T-helper 9 cell (primary cell): ENCODE measurements at regions not wholly inside any gene's neighbourhood (a gene's known extent, or its start where the extent isn't known, plus 50 kb on each side); places are given as distances from the start of the nearest gene placed in this dataset.
"Not testable (repeated sequence)": the region's sequence is repeated elsewhere in the genome, so short reads cannot be mapped to it uniquely, and the experiment has no call there.

ENCODE experiments used
- DNase-seq: peaks from one replicate; pipeline ENCODE4 v3.0.0-alpha.2; 2020

DNA sequence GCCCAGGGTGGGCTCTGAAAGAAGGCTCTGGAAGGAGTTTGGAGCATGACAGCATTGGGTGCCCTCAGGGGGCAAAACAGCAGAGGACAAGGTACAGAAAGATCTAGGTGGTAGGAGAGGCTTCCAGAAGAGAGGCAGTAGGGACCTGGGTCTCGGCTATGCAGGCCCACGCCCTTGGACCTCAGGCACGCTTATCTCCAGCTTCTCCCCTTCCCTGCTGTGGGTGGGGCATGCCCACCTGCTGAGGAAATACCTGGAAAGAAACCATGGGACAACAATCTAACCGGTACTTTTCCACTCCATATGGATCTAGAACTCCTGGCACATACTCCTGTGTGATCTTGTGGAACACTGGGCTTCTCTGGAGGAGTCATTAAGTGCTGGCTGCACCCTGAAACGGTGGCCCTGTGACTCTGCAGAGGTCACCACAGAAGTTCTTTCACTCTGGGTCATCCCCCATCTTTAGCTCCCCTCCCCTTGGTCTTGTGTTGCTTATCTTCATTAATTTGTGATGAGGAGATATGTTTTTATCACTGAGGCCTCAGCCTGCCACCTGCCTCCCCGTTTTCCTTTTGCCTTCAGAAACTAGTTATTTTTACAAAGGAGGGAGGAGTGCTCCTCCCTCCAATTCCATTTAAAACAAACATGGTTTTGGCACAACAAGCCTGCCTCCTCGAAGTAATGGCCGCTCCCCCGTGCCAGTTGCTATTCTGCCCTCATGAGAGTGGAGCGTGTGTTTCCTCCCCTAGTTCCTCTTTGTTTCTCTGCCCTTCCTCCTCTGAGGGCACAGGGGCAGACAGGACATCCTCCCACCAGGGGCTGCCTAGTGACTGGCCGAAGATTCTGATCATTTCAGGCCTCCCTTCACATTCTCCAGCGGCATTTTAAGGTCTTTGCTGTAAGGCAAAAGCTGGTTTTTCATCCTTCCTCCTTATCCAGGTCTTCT is 78.0 kb upstream of the ATP5PO start:
- DNase-seq: no peak

DNA sequence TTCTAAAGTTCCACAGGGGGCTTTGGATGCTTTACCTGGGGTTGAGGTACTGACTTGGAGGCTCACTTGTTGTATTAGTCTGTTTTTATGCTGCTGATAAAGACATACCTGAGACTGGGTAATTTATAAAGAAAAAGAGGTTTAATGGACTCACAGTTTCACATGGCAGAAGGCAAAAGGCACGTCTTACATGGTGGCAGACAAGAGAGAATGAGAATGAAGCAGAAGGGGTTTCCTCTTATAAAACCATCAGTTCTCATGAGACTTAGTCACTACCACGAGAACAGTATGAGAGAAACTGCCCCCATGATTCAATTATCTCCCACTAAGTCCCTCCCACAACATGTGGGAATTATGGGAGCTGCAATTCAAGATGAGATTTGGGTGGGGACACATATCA is 76.8 kb upstream of the ATP5PO start:
- DNase-seq: not testable (repeated sequence)

DNA sequence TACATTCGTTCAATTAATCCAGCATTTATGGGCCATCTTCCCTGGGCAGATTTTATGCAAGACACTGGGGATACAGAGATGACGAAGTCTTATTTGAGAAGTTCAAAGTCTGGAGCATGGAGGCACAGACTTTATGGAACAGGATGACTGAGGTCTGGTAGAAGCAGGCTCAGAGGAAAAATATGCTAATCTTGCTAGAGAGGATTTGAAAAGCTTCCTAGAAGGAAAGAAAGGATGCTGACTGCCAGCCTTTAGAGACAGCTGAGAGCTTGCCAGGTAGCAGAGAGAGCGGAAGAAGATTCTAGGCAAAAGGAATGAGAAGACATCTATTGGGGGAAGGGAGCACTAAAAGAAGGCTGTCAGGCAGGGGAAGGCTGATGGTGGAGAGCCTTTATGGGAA is 75.5 kb upstream of the ATP5PO start:
- no peak for DNase-seq

DNA sequence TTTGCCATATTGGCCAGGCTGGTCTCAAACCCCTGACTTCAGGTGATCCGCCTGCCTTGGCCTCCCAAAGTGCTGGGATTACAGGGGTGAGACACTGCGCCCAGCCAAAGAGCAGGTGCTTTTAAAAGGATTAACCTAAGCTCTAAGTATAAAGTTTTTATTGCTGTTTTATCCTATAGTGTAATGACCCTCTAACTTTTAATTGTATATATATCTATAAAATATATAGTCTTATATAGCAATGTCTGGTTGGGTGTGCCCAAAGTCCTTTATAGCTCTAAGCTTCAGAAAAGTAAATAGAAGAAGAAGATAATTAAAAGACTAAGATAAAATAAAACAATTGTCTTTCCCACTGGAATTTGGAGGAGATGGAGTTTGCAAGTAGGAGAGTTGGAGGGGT is 73.8 kb upstream of the ATP5PO start:
- no peak for DNase-seq

DNA sequence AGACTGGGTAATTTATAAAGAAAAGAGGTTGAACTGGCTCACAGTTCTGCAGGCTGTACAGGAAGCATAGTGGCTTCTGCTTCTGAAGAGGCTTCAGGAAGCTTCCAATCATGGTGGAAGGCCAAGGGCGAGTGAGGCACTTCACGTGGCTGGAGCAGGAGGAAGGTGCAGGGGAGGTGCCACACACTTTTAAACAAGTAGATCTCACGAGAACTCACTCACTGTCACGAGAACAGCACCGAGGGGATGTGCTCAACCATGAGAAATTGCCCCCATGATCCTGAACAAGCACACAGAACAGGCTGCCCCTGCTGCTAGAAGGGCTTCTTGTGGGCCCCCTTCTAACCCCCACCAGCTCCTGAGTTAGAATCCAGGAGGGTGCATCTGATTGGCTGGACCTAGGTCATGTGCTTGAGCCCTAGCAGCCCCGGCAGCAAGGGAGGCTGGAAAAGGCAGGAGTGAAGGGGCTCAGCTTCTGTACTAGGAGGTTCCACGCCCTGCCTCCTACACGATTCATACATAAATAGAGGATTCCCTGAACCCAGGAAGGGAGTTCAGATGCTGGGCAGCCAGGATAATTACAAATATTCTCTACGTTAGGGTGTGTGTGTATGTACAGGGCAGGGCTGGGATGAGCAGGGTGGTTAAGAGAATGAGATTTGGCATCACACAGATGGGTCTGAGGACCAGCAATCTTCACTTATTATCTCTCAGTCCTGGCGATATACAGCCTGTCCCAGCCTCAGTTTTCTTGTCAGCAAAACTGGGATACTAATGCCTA is 72.8 kb upstream of the ATP5PO start:
- no peak for DNase-seq

DNA sequence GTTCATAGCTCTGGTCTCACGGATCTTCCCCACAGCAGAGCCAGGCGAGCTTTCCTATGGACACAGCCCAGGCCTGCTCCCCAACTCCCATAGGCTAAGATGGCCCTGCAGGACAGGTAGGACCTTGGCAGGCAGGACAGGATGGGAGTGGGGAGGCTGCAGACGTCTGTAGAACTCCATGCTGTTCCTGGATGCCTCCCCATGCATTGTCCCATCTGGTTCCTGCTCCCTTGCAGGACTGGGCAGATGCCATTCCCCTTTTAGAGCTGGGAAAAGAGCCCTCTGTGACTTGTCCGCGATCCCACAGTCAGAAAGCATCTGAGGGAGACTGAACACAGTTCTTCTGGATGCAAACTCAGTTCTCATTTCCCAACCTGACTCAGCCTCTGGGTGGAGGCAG is 71.9 kb upstream of the ATP5PO start:
- DNase-seq: no peak

DNA sequence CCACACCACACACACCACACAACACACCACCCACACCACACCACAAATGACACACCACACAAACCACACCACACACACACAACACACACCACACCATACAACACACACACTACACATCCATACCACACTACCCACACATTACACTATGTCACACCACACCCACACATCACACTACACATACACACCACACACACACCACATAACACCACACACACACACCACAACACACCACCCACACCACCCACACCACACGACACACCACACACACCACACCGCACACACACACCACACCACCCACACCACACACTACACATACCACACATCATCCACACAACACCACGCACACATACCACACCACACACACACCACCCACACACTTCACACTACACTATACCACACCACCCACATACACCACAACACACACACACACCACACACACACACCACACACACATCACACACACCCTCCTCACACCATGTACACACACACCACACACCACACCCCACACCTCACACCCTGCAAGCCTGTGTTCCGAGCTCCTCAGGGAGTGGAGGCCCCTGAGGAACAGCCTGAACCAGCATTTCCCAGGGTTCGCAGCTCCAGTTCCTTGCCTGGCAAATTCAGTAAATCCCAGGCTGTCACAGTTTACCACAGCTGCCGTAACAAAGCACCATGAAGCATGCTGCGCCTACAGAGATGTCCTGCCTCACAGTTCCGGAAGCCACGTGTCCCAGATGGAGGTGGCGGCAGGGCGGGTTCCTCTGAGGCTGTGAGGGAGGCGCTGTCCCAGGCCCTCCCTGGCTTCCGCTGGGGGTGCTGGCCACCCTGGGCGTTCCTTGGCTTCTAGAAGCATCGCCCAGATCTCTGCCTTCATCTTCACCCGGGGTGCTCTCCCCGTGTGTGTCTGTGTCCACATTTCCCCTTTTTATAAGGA is 69.8 kb upstream of the ATP5PO start:
- DNase-seq: no peak

DNA sequence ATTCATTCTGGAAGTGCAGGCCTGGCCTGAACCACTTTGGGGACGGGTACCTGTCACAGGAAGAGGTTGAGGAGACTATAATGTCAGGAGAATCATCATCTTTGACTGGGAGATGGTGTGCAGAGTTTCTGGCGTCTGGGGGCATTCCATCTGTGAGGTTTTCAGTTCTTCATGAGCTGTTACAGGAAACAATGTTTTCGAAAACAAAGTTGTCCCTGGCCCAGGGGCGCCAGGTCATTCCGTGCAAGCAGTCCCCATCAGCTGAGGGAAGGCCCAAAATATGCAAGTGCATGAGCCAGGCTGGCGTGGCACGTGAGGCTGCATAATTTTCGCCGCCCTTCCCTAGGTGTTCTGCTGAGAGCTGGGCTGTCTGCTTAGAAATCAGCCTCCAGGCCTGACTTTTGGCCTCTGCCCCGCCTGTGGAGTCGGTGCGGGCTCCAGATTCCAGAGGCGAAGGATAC is 68.4 kb upstream of the ATP5PO start:
- DNase-seq: no peak

DNA sequence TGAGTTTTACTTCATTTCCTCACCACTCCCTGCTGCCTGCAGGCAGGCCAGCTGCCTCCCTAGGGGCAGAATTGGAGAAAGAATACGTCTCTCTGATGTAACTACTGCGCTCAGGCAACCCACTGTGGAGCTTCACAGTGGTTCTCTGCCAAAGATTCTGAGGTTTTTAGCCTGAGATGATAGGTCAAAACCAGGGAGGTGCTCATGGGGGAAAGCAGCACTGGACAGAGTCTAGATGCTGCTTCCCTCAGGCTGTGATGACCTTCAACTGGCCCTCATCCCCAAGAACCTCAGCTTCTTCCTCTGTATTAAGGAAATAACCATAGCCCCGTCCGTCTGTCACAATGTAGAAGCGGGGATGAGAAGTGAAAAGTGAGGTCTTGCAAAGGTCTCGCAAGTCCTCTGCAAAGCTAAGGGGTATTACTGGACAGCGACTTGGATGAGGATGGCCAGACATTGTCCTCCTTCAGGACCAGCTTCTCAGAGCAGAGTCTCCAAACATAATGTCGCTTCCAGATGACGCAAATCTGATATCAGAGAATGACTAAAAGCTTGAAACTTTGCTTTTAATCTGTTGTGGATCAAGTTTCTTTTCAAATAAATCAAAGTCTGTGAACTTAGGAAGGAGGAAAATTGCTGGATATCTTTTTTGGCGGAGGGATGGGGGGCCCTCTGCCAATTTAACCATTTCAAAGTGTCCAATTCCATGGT is 65.9 kb upstream of the ATP5PO start:
- no peak for DNase-seq

DNA sequence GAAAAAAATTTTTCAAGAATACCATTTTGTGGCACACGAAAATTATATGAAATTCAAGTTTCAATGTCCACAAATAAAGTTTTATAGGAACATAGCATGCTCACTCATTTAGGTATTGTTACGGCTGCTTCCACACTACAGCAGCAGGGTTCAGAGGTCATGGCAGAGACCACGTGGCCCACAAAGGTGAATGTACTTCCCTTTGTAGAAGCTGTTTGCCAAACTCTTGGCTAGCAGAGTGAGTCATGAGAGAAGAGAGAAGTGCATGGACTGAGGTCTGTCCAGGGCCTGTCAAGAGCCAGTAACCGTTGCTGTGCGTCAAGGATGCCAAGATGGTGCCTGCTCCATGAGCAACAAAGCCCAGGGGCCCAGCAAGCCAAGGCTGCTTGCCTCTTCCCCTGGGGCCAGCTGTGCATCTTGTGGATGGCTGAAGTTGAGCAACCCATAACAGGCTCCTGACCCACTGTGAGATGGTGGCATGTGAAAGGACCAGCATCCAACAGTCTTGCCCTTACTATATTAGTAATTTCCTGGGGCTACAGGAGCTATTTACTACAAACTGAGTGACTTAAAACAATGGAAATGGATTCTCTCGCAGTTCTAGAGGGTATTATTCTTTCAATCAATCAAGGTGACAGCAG is 64.8 kb upstream of the ATP5PO start:
- DNase-seq: no peak

DNA sequence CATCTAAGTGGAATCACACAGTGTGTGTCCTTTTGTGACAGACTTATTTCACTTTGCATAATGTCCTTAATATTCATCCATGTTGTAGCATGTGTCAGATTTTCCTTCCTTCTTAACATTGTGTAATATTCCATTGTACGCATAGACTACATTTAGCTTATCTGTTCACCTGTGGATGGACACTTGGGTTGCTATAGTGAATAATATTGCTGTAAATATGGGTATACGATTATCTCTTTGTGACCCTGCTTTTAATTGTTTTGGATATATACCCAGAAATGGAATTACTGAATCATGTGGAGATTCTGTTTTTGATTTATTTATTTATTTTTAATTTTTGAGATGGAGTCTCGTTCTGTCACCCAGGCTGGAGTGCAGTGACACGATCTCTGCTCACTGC is 63.0 kb upstream of the ATP5PO start:
- no peak for DNase-seq

DNA sequence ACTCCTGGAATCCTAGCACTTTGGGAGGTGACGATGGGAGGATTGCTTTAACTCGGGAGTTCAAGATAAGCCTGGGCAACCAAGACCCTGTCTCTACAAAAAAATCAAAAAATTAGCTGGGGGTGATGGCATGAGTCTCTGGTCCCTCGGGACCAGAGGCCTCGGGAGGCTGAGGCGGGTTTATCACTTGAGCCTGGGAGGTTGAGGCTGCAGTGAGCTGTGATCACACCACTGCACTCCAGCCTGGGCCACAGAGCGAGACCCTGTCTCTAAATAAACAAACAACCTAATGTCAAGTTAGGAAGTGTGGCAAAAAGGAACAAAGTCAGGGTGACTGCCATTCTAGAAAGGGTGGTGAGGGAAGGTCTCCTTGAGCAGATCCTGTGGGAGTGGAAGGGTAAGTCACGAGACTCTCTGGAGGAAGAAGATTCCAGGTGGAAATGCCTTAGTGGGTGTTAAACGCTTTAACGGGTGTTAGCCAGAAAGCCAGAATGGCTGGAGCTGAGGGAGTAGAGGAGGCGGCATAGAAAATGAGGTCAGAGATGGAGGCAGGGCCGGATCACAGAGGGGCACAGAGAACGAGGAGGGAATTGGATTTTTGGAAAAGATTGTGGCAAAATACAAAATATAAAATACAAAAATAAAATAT is 62.2 kb upstream of the ATP5PO start:
- no peak for DNase-seq

DNA sequence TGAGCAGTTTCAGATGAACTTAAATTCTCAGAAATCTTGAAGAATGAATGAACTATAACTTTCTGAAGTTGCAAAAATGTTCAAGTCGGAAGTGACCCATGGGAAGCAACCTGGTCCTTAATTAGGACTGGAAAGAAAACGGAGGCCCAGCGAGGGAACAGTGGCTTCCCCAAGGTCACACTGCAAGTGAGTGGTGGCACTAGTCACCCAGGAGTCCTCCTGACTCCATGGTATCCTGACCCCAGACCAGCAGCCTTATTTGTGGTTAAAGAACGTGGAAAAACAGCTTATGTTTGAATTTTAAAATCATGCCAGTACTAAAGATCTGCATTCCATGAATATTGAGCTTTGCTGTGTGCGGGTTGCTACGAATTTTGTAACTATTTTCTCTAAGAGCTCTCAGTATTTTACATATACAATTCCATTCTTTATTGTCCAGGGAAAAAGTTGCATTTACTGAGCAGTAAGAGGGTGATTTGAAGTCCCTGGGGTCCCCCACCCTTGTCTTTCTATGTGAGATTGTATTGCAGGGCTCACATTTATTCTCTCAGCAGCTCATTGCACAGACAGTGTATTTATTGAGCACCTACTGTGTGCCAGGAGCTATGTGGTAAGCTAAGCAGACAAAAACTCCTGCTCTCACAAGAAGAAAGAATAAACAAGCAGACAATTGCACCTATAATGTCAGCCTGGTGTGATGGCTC is 61.6 kb upstream of the ATP5PO start:
- no peak for DNase-seq

DNA sequence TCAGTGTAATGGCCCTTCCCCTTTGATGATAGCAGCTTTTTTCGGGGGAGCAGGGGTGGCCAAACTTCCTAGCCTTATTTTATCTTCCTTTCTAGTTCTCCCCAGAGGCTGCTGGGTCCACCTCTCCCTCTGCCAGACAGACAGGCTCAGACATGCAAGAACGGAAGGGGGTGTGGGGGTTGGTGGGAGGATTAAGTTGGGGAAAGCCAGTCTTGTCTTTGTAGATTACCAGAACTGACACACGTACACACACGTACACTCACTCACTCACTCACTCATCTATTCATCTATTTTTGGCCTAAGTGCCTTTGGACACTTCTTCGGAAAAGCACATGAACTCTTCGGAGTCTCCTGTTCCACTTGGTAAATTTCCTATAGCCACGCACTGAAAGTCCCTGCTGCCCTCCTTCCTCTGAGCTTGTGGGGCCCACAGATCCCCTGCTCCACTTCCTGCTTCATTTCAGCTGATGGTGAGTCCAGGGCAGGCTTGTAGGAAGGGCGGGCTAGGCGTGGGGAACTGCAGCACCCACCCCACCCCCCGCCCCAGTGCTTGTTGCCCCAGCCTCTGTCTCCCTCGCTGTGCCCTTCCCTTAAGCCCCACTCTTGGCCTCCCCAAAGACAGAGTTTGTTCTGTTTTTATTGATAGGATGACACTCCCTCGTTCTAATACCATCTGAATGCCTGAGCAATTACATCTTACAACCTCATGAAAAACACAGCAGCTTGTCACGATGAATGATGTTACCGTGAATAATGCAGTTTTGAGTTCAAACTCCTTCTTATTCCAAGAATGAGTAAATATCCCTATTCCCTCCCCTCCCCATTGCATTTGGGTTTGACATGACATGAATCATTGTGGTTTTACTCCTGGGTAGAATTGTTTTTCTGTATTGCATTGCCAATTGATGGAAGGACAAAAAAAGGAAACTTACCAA is 60.7 kb upstream of the ATP5PO start:
- DNase-seq: peak; percentile 30

DNA sequence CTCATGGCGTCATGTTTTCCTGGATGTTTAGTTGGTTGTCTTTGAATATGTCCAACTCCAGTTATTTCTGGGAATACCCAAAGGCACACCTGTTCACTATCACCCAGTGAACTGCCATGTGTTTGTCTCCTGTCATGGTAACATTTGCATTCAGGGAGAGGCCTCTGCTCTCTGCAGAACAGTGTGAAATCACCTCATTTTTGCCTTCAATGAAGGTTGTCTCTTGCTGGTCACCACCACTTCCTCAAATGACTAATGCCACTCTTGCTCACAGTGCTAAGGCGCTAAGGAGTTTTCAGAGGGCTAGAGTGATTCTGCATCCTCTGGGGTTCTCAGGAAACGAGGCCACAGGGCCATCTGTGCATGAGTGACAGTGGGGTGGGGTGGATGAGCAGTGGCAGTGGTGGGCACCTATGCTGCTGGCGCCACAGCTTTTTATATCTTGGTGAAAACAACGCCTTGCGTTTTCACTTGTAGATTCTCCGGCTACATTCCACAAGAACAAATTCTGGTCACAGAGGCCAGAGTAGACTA is 60.0 kb upstream of the ATP5PO start:
- peak; percentile 15 for DNase-seq

DNA sequence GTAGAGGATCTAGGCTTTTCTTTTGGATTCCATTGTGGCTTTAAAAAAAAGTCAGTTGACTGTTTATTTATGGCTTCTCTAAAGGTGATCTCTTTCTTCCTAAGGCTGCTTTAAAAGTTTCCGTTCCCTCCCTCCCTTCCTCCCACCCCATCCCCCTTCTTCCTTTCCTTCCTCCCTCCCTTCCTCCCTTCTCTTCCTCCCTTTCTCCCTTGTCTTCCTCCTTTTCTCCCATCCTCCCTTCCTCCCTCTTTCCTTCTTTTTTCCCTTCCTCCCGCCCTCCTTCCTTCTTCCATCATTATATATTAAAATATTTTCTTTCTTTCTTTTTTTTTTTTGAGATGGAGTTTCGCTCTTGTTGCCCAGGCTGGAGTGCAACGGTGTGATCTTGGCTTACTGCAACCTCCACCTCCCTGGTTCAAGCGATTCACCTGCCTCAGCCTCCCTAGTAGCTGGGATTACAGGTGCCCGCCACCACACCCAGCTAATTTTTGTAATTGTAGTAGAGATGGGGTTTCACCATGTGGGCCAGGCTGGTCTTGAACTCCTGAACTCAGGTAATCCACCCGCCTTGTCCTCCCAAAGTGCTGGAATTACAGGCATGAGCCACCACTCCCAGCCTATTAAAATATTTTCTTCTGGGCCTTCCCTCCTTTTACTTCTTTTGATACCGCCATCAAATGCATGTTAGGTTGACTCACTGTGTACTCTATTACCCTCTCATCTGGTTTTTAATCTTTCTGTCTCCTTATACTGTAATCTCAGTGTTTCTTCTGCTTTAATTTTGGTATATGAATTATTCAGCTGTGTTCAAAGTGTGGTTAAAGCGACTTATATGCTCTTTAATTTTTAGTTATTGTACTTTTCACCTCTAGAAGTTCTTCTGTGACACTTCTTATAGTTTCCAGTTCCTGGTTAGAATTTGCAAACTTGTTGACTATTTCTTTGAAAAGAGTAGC is 59.2 kb upstream of the ATP5PO start:
- DNase-seq: no peak

DNA sequence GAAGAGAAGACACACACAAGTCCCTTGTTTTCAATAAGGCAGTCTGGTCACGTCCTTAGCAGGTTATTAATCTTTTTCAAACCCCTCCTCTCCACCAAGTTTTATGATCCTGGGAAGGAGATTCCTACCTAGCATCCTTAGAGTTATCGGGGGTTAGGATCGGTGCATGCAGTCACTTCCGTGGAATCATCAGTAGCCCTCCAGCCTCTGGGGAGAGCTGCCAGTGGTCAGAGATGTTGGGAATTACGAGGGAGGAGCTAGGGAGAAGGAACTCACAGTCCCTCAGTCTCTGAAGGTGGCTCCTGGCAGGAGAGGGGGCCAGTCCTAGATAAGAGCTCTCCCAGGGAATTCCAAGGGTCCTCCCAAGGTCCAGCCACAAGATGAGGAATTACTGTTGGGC is 57.7 kb upstream of the ATP5PO start:
- no peak for DNase-seq

DNA sequence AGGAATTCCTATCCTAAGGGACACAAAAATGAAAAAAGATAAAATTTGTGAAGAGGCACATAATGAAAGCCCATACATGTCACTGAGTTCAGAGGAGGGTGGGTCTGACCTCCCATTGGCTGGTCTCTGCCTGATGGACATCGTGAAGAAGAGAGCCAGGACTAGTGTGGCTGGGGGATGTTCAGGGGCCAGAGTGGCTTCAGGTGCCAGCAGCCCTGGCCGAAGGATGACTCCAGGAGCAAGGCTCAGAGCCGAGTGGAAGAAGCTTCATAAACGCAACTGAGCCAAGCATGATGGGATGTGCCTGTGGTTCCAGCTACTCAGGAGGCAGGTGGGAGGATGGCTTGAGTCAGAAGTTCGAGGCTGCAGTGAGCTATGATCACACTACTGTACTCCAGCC is 56.9 kb upstream of the ATP5PO start:
- no peak for DNase-seq
